HG03354 (cell line): ENCODE measurements at regions not wholly inside any gene's neighbourhood (a gene's known extent, or its start where the extent isn't known, plus 50 kb on each side); places are given as distances from the start of the nearest gene placed in this dataset.

Experiments
- ATAC-seq: cut with Tn5 transposase; IDR thresholded peaks from one replicate; pipeline ENCODE4 v1.9.1; 2021; ENCODE audit warnings: mild to moderate bottlenecking; ENCODE audit not compliant: unreplicated experiment, poor library complexity, severe bottlenecking

DNA sequence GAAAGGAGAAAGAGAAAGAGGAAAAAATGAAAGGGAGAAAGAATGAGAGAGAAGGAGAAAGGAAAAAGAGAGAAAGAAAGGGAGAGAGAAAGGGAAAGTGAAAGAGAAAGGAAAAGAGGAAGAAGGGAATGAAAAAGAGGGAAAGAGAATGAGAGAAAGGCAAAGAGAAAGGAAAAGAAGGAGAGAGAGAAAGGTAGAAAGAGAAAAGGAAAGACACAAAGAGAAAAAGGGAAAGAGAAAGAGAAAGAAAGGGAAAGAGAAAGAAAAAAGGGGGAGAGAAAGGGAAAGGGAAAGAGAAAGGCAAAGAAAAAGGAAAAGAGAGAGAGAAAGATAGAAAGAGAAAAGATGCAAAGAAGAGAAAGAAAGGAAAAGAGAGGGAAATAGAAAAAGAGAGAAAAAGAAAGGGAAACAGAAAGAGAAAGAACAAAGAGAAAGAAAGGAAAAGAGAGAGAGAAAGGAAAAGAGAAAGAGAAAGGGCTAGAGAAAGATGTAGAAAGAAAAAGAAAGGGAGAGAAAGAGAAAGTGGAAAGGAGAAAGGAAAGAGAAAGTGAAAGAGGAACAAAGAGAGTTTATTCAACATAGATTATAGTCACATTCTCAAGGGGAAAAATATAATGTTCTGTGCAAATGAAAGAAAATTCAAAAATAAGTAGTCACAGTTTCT is 165.2 kb downstream of the TMEM38B start:
- ATAC-seq = no peak

DNA sequence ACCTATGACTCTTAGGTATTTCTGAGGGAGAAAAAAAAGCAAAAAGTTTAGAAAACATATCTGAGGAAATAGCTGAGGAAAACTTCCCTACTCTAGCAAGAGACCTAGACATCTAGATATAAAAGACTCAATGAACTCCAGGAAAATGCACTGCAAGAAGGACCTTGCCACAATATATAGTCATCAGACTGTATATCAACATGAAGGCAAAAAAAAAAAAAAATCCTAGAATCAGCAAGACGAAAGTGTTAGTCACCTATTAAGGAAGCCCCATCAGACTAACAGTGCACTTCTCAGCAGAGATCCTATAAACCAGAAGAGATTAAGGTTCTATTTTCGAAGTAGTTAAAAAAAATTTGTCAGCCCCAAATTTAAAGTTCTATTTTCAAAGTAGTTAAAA is 166.2 kb downstream of the TMEM38B start:
- no peak for ATAC-seq

DNA sequence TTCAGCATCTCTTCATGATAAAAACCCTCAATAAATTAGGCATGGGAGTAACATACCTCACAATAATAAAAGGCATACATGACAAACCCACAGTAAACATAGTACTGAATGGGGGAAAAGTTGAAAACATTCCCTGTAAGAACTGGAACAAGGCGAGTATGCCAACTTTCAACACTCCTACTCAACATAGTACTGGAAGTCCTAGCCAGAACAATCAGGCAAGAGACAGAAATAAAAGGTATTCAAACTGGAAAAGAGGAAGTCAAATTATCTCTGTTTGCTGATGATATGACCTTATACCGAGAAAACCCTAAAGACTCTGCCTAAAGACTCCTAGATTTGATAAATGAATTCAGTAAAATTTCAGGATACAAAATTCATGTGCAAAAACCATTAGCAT is 167.6 kb downstream of the TMEM38B start:
- ATAC-seq = no peak

DNA sequence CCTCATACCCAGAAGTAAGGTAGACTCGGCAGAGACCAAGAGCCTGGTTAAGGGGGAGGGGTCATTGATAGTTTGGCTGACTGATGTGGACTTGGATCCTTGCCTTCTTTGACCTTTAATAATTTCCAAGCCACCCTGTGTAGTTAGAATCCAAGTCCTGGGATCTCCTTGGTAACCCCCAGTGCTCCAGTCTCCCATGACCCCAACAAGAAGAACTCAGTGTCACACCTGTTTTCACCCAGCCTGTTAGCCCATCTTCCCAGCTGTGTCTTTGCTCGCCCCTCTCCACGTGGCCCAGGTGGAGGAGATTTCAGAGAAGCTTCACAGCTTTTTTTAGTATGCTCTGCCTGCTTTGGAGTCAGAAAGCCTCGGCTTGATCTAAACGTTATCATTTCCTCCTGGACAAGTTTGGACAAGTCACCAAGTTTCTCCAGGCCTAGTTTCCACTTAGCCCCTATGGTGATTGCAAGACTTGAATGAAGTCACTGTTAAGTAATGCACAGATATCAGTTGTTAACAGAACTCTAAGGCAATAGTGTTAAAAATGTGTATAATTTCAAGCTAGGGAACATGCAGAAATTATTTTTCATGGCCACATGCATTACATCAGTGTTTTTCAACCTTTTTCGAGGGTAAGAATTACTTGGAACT is 170.0 kb downstream of the TMEM38B start:
- no peak for ATAC-seq

DNA sequence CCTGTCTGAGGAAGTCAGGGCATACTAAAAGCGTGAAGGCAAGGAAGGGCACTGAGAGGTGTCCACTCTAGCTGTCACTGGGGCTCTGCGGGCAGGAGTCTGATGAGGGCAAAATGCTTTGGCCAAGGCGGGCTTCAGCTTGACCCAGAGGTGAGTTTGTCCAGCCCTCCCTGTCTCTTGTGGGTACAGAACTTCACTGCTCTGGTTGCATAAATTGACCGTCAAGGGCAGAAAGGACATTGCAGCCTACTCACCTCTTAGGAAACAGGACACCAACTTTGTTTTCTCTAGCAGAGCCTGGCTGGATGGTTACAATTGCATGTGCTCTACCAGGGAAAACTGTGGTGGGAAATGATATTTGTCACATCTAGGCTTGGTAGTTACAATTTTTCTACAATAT is 170.9 kb downstream of the TMEM38B start:
- no peak for ATAC-seq

DNA sequence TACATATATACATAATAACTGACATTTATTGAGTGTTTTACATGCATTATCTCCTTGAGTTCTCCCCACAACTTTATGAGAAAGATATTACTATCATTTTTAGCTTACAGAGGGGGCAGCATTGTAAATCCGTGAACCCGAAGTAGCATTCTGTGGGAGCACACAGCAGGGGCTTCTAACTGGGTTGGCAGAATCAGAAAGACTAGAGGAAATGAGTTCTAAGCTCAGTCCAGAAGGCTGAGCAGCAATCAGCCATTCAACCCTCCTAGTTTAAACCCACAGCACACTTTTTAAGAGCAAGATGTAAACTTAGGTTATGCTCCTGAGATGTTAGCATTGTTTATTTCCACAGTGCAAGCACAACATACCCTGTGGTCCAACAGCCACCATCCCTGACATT is 177.2 kb downstream of the TMEM38B start:
- no peak for ATAC-seq

DNA sequence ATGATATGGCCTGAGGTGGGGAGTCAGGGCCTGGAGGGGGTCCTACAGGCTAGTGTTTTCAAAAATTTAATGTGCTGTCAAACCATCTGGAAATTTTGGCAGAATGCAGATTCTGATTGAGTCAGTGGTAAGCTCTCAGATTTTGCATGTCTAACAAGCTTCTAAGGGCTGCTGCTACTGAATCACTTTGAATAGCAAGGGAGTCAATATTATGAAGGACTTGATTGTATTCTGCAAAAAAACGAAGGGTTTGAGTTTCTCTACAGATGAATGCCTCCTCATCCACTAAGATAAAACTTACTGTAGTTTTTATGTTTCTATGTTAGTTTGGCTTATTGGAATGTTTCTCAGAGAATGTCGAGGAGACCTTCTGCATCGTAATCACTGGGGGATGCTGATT is 179.5 kb downstream of the TMEM38B start:
- no peak for ATAC-seq

DNA sequence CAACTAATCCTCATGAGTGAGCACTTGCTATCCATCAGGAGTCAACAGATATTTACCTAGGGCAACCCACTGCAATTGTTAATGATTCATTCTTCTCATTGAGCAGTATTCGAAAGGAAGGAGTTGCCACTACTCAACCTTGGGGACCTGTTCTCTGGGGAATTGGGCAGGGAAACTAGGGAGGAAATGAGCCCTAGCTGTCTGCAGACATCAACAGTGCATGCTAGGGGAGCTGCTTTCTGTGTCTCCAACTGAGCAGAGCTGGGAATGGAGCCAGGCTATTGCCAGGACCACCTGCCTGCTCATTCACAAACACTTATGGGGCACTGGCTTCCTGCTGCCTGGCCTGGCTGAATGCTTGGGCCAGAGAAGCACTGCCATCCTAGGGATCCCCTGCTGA is 183.4 kb downstream of the TMEM38B start:
- ATAC-seq = peak; percentile 80

DNA sequence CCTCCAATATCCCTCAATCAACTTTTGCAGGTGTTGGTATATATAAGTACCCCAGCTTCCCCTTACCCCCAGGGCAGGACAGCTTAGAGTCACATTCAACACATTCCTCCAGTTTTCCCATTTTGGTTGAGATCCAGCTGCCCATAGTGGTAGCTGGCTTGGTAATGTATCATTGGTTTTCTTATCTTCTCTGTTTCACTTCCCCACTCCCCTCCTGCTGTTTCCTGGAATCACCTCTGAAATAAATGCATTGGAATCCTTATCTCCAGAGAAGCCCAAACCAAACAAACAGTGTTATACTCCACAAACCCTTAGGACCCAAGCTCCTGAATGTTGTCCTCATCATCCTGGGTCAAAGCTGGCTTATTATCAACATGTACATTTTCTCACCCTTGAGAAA is 184.8 kb downstream of the TMEM38B start:
- no peak for ATAC-seq

DNA sequence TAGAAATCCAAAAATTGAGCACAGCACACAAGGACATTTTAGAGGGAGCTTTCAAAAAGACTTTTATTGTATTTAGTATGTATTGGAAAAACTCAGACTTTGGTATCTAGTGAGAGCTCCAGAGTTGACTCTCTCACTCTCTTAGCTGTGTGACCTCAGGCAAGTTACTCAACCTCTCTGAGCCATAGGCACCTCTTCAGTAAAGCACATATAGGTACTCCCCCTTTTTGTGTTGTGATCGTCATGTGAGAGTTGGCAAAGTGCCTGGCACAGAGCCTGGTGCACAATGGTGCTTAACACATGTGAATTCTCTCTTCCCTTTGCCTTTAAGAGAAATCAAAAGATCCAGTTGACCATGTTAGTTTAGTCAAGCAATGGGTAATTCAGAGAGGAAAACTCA is 186.2 kb downstream of the TMEM38B start:
- ATAC-seq = no peak

DNA sequence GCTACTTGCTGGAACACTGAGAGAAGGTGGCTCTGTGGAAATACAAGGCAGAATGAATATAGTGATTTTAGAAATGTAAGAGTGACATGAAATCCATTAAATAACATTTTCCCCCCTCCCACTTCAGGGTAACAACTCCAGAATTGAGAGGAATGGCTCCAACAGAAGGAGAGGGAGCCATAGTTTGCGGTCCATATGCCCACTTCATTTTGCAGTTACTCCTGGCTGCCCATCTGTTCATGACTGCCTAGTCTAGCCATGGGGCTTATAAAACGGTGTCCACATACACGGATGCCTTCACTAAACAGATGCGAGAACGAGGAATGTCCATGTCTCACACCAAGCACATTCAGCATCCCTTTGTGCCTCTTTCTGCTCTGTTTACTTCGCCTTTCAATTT is 186.7 kb downstream of the TMEM38B start:
- ATAC-seq = no peak

DNA sequence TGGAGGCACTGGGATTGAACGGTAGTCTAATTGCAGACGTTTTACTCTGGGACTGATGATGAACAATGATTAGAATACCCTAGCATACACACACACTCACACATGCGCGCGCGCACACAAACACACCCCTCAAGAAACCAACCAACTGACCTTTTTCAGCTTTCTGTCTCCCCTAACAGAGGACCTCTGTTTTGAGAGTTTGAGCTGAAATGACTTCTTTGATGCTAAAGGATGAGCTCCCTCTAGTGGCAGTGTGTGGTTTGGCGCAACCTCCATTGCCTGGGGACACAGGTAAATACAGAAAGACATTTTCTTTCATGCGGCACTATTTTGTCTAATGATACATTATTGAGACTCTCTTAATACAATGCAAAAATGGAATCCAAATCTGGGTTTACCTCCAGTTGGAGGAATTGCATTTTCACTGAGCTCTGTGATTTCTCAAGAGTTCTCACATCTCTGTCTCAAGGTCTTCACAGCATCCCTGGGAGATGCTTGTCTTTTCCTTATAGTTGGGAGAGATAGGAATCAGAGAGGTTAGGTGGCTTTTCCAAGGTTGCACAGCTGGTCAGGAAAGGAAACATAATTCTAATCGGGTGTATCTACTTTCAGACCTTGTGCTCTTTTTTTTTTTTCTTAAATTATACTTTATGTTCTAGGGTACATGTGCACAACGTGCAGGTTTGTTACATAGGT is 187.5 kb downstream of the TMEM38B start:
- peak; percentile 59 for ATAC-seq

DNA sequence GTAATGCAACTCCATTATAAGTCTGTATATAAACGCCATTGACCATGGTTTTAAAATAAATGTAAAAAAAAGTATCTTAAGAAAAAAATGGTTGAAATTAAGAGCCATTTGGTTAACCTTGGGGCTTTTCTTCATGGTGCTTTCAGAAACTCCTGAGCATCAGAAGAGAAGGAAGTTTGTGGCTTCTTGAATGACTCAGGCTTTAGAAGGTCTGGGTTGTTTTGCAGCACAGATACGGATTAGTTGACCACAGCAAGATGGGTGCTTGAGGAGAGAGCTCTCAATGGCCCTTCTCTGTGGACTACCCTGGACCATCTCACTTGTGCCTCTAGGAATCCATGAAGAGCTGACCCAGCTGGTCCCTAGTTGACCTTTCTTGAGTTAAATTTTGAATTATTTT is 189.5 kb downstream of the TMEM38B start:
- ATAC-seq = peak; percentile 83

DNA sequence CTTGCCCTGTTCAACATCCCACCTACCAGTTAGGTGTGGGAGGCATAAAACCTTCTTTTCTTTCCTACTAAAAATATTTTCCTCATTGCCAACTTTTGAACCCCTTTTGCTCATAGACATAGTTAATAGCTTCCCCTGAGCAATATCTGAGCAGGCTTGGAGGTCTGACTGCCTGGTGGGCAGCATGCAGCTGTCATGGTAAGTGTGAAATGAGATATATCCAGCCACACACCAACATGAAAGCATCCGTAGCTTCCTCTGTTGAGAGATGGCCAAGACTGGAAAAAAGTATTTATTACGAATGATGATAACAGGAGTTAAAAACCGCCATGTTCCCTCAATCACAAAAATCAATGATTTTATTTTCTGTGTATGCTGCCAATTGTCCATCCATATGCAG is 190.1 kb downstream of the TMEM38B start:
- no peak for ATAC-seq

DNA sequence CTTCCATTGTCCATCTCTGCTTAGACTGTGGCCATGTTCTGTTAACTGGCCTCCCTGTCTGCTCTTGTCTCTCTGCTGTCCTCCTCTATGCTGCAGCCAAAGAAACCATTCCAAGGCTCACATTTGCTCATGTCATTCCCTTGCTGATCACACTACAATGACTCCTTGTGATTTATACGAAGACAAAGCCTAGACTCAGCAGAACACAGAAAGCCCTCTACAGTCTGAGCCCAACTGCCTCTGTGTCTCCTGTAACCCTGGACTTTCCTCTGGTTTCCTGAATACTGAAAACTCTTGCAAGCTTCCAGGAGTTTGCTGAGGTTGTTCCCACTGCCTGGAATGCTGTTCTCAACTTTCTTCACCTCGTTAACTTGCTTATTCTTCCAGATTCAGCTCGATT is 191.8 kb downstream of the TMEM38B start:
- ATAC-seq = no peak

DNA sequence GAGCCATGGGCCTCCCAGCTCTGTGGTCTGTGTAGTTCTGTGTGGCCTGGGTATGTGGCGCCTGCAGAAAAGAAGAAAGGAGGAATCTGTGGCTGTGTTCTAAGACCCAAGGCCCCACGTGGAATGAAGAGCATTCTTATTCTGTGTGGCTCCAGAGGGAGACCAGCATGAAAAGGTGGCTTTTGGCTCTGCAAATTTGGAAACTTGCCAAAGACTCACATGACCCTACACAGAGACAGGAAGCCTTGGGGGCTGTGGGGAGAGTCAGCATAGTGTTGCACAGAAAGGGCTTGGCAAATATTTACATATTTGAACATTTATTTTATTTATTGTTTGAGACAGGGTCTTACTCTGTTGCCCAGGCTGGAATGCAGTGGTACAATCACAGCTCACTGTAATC is 193.3 kb downstream of the TMEM38B start:
- ATAC-seq = no peak

DNA sequence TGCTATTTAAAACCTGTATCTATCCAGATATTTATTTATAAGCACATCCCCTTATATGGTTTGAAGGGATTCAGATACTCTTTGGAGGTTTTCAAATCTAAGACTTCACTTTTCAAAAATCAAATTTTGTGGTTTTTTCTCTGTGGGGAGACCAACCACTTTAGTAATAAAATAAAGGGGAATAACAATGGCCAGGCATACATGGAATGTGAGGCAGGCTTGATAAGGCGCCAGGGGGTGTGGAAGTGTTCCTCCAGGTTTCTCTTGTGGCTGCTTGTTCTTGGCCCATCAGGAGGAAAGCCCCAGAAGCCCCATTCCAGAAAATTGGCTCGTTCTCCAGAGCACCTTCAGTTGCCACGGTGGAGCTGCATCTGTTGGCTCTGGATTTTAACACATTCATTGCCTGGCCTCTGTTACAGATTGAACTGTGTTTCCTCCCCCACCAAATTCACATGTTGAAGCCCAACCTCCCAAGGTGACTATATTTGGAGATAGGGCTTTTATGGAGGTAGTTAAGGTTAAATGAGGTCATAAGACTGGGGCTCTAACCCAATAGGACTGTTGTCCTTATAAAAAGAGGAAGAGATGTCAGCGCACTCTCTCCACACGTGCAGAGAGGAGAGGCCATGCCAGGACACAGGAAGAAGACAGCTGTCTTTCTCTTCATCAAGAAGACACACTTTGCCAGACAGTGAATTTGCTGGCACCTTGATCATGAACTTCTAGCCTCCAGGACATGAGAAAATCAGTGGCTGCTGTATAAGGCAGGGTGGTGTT is 195.9 kb downstream of the TMEM38B start:
- ATAC-seq = no peak

DNA sequence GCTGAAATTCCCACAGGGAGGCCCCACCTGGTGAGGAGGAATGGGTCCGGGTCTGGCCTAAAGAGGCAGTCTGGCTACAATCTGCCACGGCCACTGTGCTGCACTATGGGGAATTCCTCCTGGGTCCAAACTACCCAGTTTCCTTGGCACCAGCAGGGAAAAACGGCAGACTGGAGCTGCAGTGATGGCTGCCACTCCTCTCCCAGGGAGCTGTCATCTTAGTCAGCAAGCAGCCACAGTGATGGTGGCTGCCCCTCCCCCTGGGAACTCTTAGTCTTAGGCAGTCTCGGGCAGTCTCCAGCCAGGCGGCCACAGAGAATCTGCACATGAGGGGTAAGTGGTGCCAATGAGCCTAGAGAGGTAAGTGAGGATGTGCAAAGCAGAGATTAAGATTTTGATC is 205.8 kb downstream of the TMEM38B start:
- ATAC-seq = no peak

DNA sequence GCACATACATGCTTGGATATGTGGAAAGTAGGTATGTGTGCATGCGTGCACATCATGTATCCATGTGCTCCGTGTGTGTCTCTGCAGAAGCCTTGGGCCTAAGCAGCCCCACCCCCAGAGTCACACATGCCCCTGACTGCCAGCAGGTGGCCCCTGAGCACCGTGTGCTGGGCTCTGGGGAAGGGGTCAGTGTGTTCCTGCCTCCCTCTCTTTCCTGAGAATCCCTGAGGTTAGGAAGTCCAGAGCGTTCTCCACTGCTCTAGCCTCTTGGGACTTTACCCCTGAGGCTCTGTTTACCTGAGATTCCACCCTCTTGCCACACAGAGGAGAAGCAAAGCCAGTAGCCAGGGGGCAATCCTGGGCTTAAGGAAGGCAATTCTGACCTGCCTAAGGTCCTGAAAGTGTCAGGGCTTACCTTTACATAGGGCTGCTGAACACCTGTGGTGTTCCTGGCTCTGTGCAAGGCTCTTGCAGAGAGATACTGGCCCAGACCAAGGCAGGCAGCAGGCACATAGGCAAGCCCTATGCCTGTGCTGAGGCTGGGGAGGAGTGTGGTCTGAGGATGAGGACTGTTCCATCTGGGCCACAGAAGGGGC is 207.3 kb downstream of the TMEM38B start:
- peak; percentile 86 for ATAC-seq

DNA sequence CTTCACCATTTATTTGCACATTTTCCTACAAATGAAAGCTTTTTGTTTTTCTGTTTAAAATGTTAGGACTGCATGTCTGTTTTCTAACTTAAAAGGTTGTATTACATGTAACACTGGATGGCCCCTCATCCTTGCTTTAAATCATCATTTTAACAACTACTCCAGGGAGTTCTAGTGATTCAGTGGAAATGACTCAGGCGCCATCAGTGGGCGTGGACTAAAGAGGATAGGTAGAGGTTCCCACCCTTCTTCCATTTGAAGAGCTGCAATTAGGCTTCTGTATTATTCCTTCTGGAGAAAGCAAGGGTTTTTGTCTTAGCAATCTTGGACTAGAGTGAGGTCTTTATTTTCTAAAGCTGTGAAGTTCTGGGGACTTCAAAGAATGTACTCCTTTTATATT is 213.7 kb downstream of the TMEM38B start:
- ATAC-seq = no peak
